AG09309 (cell line): ENCODE measurements at regions not wholly inside any gene's neighbourhood (a gene's known extent, or its start where the extent isn't known, plus 50 kb on each side); places are given as distances from the start of the nearest gene placed in this dataset.

Source experiments
- DNase-seq: peaks from one replicate; pipeline ENCODE4 v3.0.0-alpha.2; 2010; ENCODE audit warnings: low read depth
- H3K4me3 ChIP-seq: 2 replicates; pipeline ENCODE4 v1.5.1; 2011; ENCODE audit warnings: mild to moderate bottlenecking, low read depth, low read length, moderate library complexity; ENCODE audit not compliant: control insufficient read depth
- TF ChIP-seq, protein P1 (sequence below): IDR thresholded peaks from 2 replicates; pipeline ENCODE4 v1.5.1; 2011; ENCODE audit warnings: mild to moderate bottlenecking, low read depth, low read length, inconsistent platforms; ENCODE audit not compliant: insufficient read depth, control insufficient read depth; ENCODE audit errors: missing control alignments

DNA sequence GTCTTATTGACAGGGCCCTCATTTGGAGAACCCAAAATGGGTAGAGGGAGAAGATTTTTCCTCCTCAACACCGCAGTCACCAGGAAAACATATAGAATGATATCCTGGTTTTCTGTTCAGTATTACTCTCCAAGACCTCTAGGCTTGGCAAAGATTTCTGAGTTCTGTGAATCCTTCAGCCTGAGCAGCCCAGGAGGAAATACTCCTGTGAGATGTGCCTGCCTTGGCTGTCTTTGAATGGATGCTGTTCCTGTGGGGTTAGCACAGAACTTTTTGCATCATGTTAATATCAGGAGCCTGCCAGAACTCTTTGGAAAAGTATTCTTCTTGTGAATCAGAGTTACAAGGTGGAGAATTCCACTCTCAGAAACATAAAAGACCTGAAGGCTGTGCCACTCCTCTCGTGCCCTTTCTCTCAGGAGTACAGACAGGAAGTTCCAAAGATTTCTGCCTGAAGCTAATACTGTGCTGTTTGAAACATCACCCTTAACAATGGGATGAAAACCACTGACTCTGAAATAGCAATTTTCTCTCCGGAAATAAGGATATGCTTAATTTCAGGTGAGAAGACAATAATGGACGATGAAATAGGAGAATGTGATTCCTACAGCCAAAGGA, 520.1 kb upstream of the NBEA start:
- H3K4me3 ChIP-seq, result no peak overlapping the region
- no peak for DNase-seq
- TF ChIP-seq, protein P1, sequence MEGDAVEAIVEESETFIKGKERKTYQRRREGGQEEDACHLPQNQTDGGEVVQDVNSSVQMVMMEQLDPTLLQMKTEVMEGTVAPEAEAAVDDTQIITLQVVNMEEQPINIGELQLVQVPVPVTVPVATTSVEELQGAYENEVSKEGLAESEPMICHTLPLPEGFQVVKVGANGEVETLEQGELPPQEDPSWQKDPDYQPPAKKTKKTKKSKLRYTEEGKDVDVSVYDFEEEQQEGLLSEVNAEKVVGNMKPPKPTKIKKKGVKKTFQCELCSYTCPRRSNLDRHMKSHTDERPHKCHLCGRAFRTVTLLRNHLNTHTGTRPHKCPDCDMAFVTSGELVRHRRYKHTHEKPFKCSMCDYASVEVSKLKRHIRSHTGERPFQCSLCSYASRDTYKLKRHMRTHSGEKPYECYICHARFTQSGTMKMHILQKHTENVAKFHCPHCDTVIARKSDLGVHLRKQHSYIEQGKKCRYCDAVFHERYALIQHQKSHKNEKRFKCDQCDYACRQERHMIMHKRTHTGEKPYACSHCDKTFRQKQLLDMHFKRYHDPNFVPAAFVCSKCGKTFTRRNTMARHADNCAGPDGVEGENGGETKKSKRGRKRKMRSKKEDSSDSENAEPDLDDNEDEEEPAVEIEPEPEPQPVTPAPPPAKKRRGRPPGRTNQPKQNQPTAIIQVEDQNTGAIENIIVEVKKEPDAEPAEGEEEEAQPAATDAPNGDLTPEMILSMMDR, result no peak

DNA sequence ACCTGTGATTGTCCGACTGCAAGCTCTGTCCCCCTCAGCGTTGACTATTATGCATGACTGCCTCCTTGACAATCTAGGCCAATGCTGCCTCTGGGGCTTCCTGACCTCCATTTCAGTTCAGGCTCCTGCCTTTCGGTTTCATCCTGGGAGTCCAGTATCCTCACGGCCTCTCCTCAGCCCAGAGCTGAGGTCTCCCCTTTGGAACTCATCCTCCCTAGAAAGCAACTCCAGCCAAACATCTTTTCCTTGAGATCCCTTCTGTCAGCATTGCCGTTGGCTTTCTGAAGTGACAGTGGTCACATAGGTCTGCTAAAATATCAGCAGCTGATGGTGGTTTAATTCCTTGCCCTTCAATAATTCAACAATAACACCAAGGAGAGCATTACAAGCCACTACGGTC, 519.1 kb upstream of the NBEA start:
- TF ChIP-seq, protein P1, result no peak
- no peak for DNase-seq
- H3K4me3 ChIP-seq, result no peak overlapping the region

DNA sequence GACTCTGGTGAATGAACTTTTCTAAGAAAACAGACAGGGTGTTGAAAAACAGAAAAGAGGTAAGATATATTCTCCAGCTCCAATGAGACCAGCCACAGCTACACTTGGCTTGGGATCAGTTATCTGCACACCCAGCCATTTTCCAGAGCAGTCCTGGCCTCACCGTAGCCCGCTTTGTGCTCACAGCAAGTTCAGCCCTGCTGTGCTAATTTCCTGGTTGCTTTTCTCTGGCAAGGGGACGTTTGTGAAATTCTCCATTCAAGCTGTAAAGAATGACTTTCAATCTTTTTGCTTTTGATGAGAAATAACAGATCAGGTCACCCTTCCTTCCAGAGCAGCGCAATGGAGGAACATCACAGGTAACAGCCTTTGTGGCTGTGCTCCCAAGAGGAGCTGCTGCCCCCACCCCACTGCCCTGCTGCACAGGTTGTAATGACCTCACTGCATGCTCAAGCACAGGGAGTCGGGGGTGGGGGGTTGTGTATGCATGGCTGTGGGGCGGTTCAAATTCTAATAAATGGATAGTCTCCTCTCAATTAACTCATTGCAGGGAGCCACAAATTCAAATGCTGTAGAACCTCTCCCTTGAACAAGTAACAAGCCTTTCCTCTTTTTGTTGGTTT, 516.6 kb upstream of the NBEA start:
- TF ChIP-seq, protein P1, result no peak
- no peak overlapping the region for H3K4me3 ChIP-seq
- DNase-seq, result no peak

DNA sequence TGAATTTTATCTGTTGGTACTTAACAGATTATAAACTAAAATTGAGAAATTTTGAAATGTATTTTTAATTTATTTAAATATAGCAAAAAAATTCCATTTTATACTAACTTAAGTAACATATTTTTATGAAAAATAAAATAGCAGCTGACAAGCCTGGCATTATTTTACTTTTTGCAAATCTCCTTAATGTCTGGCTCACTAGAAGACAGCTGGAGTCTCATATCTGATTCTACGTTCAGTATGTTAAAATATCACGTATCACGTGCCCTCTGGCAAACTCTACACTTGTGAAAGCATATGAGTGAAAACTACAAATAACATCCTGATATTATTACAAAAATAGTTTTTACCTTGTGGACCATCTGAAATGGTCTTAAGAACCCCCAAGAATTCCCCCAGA, 513.2 kb upstream of the NBEA start:
- no peak for DNase-seq
- no peak overlapping the region for H3K4me3 ChIP-seq
- TF ChIP-seq, protein P1, result no peak

DNA sequence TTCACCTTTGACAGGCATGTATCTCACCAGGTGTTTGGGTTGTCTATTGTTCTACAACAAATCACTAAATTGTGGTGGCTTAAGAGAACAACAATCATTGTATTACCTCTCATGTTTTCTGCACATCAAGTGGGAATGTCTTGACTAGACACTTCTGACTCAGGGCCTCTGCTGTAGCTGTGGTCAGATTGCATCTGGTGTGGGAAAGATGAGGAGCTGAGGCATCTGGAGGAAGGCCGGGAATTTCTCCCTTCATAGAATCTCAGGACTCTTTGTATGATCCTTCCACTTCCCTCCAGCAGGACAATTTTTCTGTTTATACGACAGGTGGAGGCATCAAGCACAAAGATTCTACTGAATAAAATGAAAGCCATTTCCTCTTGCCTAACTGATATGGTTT, 511.8 kb upstream of the NBEA start:
- no peak for DNase-seq
- no peak overlapping the region for H3K4me3 ChIP-seq
- TF ChIP-seq, protein P1, result no peak

DNA sequence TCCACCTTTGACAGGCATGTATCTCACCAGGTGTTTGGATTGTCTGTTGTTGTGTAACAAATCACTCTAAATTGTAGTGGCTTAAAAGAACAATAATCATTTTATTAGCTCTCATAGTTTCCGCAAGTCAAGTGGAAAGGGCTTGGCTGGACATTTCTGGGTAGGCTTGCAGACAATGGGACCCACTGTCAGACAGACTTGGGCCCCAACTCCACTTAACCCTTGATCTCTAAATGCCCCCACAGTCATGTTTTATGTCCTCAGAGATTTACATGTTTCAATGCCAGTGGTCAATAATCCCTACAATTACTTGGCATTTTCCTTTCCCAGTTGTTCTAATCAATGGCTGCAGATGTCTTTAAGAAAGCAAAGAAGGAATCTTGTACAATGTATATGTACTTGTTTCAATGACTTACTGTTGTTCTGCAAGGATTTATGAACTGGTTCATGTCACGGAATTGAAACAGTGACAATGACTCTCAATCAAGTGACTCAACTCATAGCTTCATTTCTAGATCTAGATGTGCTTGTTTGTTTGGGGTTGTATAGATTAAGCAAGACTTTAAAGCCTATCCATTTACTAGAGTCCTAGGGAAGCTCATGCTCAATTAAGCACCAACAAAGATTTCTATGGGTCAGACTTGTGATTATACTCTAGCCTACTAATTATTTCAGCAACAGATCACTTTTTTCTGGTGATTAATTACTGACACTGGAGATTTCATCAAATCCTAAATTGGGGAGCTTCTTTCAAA, 510.1 kb upstream of the NBEA start:
- TF ChIP-seq, protein P1, result no peak
- no peak overlapping the region for H3K4me3 ChIP-seq
- DNase-seq, result no peak
